ENCODE measurements at regions not wholly inside any gene's neighbourhood (a gene's known extent, or its start where the extent isn't known, plus 50 kb on each side); places are given as distances from the start of the nearest gene placed in this dataset.

DNA sequence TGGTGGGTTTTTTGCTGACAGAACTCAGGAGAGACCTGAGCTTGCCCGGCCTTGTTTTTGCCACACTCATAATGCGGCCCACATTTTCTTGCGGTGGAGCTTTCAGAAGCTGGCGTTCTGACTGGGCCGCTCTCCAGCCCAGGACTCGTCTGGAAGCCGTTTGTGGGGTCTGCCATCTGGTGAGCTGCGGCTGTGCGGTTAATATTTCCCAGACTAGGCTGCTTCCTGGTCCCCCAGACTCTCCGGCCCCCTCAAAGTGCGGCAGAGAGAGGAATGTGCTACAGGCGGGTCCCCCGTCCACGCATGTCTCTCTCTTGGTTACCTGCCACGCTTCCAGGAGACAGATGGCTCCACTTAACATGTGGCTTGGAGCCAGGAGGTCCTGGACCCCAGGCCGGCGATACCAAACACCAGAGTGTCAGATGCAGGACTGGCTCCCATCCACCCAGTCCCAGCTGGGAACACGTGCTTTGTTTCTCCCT lies 128.9 kb upstream of the PMEPA1 start:
- no peak for DNase-seq

DNA sequence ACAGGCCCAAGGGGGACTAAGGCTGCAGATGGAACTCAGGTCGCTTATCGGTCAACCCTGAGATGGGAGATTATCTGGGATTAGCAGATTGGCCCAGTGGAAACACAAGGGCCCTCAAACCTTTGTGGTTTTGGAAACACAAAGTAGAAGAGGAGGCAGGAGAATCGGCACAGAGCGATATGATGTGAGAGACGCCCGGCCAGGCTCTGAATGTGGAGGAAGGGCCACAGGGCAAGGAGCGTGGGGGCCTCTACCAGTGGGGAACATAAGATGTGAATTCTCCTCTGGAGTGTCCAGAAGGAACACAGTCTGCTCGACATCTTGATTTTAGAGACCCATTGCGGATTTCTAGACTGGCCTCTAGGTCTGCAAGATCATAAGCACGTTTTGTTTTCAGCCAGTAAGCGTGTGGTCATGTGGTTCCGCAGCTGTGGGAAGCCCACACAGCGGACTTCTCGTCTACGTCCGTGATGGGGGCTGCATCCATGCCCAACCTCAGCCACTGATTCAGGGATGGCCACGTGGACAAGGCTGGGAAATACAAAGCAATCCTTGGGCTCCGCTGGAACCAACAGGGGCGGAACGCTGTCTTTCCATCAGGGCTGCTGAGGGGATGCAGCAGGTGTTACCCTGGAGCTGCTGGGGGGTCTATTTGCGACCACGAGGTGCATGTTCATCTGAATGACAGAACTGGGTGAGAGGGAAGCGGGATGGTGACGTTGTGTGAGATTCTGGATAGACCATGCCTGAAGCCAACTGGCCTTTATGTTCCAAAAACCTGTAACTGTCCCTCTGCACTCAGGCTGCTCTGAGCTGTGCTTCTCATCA lies 127.6 kb upstream of the PMEPA1 start:
- no peak for DNase-seq

DNA sequence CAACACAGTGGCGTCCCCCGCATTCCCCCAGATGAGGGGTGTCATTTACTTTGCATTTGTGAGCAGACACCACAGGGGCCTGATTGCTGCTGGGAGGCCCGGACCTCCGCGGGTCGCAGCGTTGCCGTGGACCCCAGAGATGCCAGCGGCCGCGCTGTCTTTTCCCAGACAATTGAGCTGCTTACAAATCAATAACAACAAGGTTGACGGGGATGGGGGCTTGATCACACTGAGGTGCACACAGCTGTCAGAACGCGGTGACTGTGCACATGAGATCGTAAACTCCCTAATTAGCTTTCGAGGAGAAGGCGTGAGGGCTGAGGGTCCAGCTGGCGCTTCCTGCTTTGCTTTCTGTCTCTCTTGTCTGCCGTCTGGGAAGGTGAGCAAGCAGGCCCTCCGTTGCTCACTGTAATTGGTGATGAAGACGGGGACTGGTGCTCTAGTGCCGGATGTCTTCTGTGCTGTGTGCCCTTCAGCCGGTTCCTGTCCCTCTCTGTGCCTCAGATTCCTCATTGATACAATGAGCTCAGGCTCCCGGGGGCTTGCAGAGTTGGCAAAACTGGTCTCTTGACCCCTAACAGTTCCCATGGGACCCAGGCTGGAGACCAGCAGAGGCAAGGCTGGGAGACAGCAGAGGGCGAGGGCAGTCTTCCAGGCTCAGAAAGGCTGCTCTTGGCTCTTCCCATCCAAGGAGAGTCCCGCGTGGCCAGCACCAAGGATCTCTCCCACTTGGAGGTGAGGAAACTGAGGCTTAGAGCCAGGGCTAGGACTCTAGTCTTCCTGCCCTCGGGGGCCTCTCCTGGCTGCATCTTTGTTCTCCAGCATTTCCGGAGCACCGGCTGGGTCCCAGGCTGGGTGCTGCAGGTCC lies 126.0 kb upstream of the PMEPA1 start:
- no peak for DNase-seq

DNA sequence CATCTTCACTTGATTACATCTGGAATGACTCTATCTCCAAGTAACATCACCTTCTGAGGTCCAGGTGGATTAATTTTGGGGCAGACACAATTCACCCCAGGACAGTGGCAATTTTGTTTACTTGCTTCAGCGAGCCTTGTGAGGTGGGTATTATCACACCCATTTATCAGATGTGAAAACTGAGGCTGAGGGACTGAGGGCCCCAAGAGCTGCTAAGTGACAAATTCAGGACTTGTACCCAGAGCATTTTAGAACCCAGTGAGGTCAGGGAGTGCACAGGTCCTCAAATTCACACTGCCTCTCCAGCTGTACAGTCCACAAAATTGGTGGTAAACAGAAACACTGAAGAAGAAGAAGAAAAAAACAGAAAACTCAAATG lies 125.2 kb upstream of the PMEPA1 start:
- no peak for DNase-seq

DNA sequence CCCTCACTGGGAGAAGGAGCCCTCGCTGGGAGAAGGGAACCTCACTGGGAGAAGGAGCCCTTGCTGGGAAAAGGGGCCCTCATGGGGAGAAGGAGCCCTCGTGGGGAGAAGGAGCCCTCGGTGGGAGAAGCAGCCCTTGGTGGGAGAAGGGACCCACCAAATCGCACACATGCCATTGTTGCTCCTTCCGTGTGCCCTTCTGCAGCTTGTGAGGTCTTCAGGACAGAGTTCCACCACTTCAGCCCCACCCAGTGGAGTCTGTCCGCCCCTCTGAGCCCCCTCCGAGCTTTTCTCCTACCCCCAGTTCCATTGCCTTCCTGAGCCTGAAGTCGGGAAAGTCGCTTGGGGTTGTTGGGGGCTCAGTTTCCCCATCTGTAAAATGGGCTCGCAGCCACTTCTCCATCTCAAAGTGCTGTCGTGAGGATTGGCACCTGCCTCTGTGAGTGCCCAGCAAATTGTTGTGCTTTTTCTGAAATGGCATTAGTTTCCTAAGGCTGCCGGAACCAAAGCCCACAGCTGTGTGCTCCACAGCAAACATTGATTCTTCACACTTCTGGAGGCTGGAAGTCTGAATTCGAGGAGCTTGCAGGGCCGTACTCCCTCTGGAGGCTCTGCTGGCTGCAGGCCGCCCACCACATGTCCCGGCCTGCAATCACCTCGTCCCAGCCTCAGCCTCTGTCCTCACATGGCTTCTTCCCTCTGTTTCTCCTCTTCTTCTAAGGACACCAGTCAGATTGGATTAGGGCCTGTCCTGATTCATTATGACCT lies 124.7 kb upstream of the PMEPA1 start:
- DNase-seq = no peak

DNA sequence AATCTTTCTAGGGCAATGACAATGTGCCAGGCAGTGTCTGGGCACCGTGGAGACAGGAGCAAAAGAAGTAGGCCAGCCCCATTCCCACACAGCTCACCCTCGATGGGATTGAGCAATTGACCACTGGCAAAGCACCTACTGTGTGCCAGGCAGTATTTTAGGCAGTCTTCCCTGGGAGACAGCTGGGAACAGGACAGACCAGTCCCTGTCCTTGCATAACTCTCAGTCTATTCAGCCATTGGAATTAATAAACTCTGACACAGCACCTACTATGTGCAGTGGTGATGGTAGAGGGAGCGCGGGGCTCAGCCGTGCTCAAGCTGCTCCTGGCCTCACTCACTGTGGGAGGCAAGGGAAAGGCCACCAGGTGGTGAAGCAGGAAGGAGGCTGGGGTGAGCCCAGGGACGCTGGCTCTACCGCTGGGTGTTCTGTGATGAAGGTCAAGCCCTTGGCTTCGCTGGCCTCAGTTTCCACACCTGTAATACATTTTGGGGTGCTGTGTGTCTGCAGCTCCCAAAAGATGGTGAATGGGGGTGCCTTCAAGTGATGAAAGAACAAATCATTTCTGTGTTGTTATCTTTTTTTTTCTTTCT lies 122.3 kb upstream of the PMEPA1 start:
- DNase-seq = no peak

DNA sequence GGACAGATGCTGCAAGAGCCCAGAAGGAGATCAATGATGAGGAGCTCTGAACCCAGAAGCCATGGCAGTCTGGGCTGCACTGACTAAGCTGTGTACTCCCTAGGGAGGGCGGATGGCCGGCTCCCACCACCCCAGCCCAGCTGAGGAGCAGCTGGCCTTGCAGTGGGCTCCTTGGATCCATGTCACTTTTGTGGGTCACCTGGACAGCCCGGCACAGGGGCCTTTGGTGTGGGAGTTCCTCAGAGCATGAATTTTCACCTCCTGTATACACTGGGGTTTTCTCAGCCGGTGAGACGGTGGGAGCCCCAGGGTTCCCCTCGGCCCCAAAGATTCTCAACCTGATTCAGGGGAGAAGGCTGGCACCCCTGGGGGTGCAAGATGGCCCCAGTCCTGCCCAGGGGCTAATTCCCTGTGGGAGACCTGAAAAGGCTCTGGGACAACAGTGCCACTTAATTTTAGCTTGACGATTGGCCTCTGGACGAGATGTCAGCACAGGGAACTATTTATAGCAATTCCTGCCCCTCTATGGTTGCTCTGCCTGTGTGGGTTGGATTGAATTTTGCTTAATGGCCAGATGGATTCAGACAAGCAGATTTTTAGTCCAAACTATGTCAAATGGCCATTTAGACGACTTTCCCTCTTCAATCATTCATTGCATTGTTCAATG lies 121.6 kb upstream of the PMEPA1 start:
- no peak for DNase-seq

DNA sequence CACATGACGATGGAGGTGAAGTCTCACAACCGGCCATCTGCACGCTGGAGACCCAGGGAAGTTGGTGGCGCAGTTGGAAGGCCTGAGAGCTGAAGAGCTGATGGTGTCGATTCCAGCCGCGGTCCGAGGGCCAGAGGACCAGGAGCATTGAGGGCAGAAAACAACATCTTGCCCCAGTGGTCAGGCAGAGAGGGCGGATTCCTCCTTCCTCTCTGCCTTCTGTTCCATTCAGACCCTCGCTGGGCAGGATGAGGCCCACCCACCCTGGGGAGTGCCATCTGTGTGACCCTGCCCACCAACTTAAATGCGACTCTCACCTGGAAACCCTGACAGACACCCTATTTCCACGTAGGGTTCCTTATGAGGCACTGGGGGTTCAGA lies 120.7 kb upstream of the PMEPA1 start:
- no peak for DNase-seq

DNA sequence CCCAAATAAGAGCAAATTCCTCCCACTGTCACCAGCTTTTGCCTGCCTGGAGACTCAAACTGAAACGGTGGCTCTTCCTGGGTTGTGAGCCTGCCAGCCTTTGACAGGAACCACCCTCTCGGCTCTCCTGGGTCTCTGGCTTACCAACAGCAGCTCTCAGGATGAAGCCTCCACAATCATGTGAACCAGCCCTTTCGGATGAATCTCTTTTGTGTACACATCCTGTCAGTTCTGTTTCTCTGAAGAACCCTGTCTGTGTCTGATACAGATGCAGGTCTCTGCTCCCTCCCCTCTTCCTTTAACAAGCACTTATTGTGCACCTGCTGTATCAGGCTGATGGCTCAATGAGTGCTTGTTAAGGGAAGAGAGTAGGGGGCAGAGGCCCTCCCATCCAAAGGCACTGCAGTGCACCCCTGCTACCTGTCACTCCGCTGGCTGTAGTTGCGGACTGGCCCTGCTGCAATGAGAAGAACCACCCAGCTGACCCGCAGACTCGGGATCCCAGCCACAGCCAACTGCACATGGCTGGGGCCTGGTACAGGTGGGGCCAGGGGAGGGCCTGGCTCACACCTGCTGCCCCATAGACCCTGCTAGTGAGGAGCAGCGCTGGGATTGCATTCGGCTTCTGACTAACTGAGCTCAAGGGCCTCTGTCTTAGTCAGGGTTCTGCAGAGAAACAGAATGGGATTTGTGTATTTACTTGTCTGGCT lies 120.1 kb upstream of the PMEPA1 start:
- DNase-seq = no peak

DNA sequence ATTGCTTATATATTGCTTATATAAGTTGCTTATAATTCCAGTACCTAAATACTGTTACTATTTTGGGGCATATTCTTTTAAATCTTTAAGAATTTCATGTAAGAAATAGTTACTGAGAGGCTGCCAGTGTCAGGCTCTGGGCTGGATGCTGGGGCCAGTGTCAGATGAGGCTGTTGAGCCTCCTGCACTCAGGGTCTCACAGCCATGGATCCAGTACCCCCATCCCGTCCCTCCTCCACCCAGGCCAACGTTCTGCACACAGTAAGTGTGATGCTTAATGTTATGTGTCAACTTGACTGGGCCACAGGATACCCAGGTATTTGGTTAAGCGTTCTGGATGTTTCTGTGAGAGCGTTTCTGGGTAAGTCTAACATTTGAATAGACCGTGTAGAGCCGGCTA lies 119.5 kb upstream of the PMEPA1 start:
- no peak for DNase-seq

DNA sequence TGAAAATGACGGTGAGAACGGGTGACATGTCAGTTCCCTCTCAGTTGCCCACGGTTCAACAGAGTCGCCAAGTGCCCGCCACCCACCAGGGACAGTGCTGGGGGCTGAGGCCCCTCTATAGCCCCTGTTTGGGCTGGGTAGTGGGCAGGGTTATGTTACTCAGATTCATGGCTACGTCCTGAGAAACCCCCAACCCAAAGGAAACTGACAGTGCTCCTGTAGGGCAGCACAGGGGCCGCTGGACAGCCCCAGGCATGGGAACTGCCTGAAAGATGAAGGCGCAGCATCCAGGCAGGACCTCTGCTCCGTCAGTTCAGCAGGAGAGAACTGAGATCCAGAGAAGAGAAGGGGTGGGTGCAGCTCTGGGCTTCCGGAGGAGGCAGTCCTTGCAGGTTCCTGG lies 118.9 kb upstream of the PMEPA1 start:
- DNase-seq = no peak

DNA sequence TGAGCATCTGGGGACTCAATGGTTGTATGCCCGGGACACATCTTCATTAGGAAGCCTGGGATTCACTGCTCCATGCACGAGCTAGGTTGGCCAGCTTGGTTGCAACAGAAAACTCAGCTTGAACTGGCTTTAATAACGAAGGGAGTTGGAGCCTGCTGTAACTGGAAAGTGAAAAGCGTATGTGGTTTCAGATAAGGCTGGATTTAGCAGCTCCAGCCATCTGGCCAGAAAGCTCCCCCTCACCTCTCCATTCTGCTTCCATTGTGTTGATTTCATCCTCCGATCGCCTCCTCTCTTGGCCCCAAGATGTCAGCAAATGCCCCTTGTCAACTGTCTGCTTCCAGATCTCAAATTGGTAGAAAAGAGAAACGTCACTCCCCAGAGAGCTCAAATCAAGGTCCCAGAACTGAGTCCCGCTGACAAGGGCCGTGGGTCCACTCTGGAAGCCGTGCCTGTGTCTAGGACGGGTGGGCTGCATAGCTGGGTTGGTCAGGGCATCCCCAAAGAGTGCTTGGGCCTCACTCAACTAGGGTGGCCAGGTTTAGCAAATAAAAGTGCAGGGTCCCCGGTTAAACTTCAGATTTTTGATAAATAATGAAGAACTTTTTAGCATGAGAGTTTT lies 117.0 kb upstream of the PMEPA1 start:
- DNase-seq = no peak

DNA sequence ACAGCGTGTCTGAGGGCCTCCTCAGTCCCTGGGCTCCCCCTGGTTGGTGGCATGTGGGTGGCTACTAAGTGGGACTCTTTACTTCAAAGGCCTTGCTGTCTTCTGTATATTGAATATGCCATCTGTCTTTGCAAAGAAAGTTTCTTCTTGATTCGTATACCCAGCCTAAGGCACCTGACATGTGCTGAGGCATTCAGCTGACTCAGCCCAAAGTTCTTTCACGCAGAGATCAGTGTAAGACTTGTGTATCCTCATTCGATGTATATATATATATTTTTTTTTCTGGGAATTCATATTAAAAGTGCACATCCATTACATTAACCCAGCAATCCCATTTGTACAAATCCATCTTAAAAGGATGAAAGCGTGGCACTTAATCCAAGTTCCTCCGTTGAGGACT lies 115.1 kb upstream of the PMEPA1 start:
- DNase-seq = no peak

DNA sequence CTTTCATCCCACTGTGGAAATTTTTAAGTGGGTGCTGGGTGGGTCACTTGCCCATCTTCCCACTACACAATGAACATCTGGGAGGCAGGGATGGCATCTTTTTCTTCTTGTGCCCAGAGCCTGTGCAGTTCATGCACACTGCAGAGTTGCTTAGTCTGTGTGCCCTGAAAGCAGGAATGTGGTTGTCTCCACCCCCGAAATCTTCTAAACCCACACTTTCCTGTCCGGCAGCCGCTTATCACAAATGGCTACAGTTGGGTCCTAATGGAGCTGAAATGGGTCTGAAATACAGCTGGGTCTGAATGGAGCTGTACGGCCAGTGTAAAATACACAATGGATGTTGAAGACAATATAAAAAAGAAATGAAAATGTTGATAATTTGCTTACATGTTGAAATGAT lies 112.1 kb upstream of the PMEPA1 start:
- DNase-seq = no peak

DNA sequence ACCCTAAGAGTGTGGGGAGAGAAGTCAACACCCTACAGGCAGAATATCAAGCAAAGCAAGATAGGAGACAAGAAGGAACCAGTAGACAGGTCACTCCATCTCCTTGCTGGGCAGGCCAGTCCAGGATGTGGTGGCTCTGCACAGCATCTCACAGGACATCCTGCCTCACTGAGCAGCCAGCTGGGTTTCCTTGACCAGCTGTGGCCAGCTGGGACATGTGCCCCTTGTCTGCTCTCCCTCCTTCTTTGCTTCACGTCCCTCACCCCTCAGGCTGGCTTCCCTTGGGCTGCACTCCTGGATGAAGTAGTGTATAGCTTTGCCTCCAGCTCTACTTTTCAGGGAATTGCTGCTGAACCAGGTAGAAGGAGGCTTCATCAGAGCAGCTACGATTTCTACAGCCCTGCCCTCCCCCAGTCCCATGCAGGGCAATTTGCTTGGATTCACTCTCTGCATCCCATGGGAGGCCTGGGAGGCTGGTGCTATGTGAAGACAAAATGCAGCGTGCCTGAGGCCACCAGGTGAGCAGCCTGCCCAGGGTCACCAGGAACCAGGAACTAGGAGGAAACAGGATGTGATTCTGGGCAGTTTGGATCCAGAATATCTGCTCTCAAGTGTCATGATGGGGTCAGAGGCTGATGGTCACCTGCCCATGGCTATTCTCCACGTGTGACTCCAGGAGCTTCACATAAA lies 110.0 kb upstream of the PMEPA1 start:
- DNase-seq = no peak

DNA sequence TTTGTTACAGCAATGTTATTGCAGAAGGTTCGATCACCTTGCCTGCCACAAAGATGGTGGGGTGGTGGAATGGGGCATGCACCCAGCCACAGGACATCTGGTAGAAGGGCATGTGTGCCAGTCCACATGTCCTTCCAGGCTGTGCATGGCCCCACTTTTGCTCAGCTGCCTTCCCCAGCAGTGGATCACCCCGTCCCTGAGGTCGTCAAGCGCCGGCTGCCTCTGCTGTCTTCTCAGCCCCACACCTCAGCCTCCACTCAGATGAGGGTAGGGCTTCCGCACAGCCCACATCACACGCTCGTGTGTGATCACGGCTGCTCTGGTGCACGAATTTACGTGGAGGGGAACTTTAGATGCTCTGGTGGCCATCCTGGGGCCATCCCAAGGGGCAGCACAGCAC lies 109.5 kb upstream of the PMEPA1 start:
- no peak for DNase-seq

DNA sequence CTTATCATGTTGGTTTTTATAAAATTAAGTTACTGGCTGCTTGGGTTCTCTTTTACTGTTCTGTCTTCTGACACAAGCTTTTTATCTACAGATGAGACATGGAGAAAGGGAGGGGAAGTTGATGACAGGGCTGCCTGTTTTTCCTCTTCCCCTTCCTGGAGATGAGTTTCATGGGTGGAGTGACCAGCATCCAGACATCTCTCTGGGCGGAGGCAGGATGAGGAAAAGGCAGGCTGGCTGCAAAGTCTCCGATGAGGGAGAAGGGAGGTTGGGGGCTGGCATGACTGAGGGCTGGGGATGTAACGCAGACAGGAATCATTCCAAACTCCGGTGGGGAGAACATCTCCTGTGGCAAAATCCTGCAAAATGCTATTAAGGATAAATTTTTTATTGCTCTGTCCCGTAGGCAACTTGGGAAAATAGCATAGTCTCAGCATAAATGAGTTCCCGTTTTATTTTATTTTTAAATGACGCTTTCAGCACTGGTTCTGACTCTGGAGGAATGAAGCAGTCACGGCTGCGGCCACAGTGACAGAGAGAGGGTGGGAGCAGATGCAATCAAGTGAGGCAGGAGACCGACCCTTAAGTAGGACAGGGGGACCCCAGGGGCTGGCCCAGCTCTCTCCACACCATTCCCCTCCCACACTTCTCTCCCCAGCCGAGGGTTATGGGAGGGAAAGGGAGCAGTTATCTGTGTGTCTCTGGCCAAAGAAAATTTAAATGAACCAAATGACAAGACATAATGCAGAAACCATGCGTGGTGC lies 108.8 kb upstream of the PMEPA1 start:
- DNase-seq = no peak

DNA sequence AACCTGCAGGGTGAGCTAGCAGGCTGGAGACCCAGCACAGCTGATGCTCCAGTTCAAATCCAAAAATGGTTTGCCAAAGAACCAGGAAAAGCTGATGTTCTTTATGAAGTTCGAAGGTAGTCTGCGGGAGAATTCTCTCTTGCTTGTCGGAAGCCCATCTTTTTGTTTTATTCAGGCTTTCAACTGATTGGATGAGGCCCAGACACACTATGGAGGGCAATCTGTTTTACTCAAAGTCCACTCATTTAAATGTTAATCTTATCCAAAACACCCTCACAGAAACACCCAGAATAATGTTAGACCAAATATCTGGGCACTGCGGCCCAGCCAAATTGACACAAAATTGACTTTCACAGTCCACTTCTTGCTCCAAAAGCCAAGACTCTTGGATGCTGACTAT lies 105.6 kb upstream of the PMEPA1 start:
- DNase-seq = no peak

DNA sequence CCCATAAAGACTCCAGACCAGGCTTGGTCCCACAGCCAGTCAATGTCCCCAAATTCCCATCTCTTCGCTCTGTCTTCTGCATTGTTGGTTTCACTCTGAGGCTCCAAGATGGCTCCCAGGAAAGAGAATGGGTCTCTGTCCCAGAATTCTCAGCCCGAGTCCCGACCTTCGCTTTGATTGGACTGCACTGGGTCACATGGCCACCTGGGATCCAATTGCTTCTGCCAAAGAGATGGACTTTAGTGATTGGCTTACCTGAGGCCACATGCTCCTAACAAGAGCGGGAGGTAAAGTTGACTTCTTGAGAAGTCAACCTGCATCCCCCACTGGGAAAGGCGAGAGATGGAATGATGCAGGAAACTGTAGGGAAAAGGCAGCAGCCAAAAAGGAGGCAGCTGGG lies 104.7 kb upstream of the PMEPA1 start:
- no peak for DNase-seq

Data from 8988T (cell line).